ENCODE measurements at regions not wholly inside any gene's neighbourhood (a gene's known extent, or its start where the extent isn't known, plus 50 kb on each side); places are given as distances from the start of the nearest gene placed in this dataset.

- H3K27me3 ChIP-seq (ENCODE audit: insufficient read depth, low read length): no peaks in the 10 kb centered on the region
- no peak for FAIRE-seq
- H4K20me1 ChIP-seq (ENCODE audit: insufficient read depth, low read length): no peaks in the 10 kb centered on the region
These were observed 149.4 kb upstream of the TUSC1 start for GRCh38 chr9:25827626-25828025.

GRCh38 chr9:25816439-25816838 lies 138.2 kb upstream of the TUSC1 start:
- no peak overlapping the region for H2AFZ ChIP-seq (ENCODE audit: low read depth, low read length)
- peaks cover 3% of the 10 kb centered on the region for H3K9me3 ChIP-seq (ENCODE audit: insufficient read depth, low read depth, low read length)

More at GRCh38 chr9:25827626-25828025, 149.4 kb upstream of the TUSC1 start:
- Histone ChIP-seq H3K27ac (ENCODE audit: low read depth, low read length) (no peak overlapping the region), H3K36me3 (ENCODE audit: insufficient read depth, low read length) (no peaks in the 10 kb centered on the region), H3K4me1 (ENCODE audit: insufficient read depth, low read length) (no peaks in the 10 kb centered on the region), H3K9ac (ENCODE audit: low read length) (no peak overlapping the region), H2AFZ (ENCODE audit: low read depth, low read length) (no peak overlapping the region), H3K4me2 (ENCODE audit: low read length) (no peak overlapping the region), H3K9me3 (ENCODE audit: insufficient read depth, low read depth, low read length) (peaks cover 6% of the 10 kb centered on the region), H3K79me2 (ENCODE audit: insufficient read depth, low read length) (no peaks in the 10 kb centered on the region), H3K4me3 (ENCODE audit: insufficient read depth, low read depth, low read length) (no peak overlapping the region)
- DNase-seq (ENCODE audit: low read depth): no peak
- no peak overlapping the region for H3K4me3 Mint-ChIP-seq (ENCODE audit: unreplicated experiment)
- H3K9me3 Mint-ChIP-seq (ENCODE audit: unreplicated experiment): peaks cover 2% of the 10 kb centered on the region
- no peaks in the 10 kb centered on the region for H3K4me1 Mint-ChIP-seq (ENCODE audit: low read depth, unreplicated experiment)
- no peaks in the 10 kb centered on the region for H3K27me3 Mint-ChIP-seq (ENCODE audit: low read depth, unreplicated experiment)
- no peak for TF ChIP-seq EZH2 (IDR thresholded peaks at IDR 0.05; ENCODE audit: insufficient read depth, low read length)
- no peak for TF ChIP-seq CTCF (IDR thresholded peaks at IDR 0.05; ENCODE audit: insufficient read depth, low read depth, low read length)
- no peaks in the 10 kb centered on the region for H3K36me3 Mint-ChIP-seq (ENCODE audit: low read depth, unreplicated experiment)
- no peak overlapping the region for H3K27ac Mint-ChIP-seq (ENCODE audit: unreplicated experiment)

More at GRCh38 chr9:25816439-25816838, 138.2 kb upstream of the TUSC1 start:
- Mint-ChIP-seq H3K9me3 (ENCODE audit: unreplicated experiment) (no peaks in the 10 kb centered on the region), H3K4me1 (ENCODE audit: low read depth, unreplicated experiment) (no peaks in the 10 kb centered on the region), H3K27ac (ENCODE audit: unreplicated experiment) (no peak overlapping the region), H3K27me3 (ENCODE audit: low read depth, unreplicated experiment) (no peaks in the 10 kb centered on the region), H3K36me3 (ENCODE audit: low read depth, unreplicated experiment) (no peaks in the 10 kb centered on the region), H3K4me3 (ENCODE audit: unreplicated experiment) (no peak overlapping the region)
- Histone ChIP-seq H3K36me3 (ENCODE audit: insufficient read depth, low read length) (no peaks in the 10 kb centered on the region), H3K27ac (ENCODE audit: low read depth, low read length) (no peak overlapping the region), H4K20me1 (ENCODE audit: insufficient read depth, low read length) (no peaks in the 10 kb centered on the region), H3K4me1 (ENCODE audit: insufficient read depth, low read length) (no peaks in the 10 kb centered on the region), H3K4me2 (ENCODE audit: low read length) (no peak overlapping the region), H3K27me3 (ENCODE audit: insufficient read depth, low read length) (no peaks in the 10 kb centered on the region), H3K4me3 (ENCODE audit: insufficient read depth, low read depth, low read length) (no peak overlapping the region), H3K79me2 (ENCODE audit: insufficient read depth, low read length) (no peaks in the 10 kb centered on the region), H3K9ac (ENCODE audit: low read length) (no peak overlapping the region)
- TF ChIP-seq EZH2 (IDR thresholded peaks at IDR 0.05; ENCODE audit: insufficient read depth, low read length) (no peak), CTCF (IDR thresholded peaks at IDR 0.05; ENCODE audit: insufficient read depth, low read depth, low read length) (no peak)
- no peak for DNase-seq (ENCODE audit: low read depth)
- FAIRE-seq: no peak
